HG03520 (cell line): ENCODE measurements at regions not wholly inside any gene's neighbourhood (a gene's known extent, or its start where the extent isn't known, plus 50 kb on each side); places are given as distances from the start of the nearest gene placed in this dataset.
A peak's percentile ranks its signal among the peaks of the same experiment; 100 is the strongest.

Experiments
- ATAC-seq: cut with Tn5 transposase; IDR thresholded peaks from one replicate; pipeline ENCODE4 v1.9.1; 2021; ENCODE audit warnings: mild to moderate bottlenecking, moderate library complexity; ENCODE audit not compliant: unreplicated experiment

DNA sequence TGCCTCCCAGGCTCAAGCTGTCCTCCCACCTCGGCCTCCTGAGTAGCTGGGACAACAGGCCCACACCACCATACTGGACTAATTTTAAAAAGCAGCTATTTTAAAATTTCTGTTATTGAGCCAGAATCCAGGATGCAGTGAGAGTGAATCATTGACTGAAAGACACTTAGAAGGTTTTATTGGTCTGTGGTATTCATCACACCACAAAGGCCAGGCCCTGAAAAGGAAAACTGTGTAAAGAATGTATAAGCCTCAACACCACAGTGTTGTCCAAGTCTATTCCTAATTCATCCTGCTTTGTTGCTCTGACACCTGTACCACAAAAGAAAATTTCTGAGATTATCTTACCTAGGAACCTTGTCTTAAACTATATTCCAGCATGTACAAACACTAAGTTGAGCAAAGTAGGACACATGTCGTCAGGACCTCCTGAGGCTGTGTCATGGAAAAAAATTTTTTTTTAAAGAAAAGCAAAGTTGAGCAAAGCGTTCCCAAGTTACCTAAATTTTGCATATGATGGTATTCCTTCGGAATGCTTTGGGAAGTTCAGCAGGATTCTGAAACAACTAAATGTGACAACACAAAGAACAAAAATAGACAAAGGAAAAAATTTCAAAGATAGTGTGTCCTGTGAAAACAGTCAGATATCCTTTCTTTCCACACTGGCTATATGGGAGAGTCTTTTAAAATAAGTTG lies 129.6 kb upstream of the MKLN1 start:
- ATAC-seq: no peak

GRCh38 chr7:131202451-131202850 lies 125.2 kb upstream of the MKLN1 start:
- ATAC-seq: no peak

GRCh38 chr7:131203291-131203976 lies 124.2 kb upstream of the MKLN1 start:
- ATAC-seq: no peak

DNA sequence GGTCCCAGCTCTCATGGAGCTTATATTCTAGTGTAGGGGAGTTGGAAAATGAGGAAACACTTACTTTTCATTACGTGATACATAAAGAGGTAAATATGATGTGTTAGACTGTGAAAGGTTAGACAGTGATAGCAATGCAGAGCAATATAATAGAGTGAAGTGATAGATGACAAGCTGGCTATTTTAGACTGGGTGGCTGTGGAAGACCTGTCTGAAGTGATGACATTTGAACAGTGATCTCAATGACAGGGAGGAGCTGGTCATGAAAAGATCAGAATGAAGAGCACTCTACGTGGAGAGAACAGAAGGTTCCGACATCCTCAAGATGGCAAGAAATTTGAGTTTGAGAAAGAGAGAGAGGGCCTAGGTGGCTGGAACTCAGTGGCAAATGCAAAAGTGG lies 118.9 kb upstream of the MKLN1 start:
- no peak for ATAC-seq

DNA sequence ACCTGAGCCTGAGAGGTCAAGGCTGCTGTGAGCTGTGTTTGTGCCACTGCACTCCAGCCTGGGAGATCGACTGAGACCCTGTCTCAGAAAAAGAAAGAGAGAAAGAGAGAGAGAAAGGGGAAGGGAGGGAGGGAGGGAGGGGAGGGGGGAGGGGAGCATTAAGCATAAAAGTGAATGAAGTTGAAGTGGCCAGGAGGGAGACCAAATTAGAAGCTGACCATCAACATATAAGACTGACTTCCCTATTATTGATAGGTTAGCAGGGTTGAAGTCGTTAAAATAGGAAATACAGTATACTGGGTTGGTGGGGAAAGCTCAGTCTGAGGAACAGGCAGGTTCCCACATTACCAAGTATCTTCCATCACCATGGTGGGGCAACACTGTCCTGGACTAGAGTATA lies 117.1 kb upstream of the MKLN1 start:
- ATAC-seq: no peak

- ATAC-seq: no peak
Measured at GRCh38 chr7:131211500-131211899, 116.2 kb upstream of the MKLN1 start.

DNA sequence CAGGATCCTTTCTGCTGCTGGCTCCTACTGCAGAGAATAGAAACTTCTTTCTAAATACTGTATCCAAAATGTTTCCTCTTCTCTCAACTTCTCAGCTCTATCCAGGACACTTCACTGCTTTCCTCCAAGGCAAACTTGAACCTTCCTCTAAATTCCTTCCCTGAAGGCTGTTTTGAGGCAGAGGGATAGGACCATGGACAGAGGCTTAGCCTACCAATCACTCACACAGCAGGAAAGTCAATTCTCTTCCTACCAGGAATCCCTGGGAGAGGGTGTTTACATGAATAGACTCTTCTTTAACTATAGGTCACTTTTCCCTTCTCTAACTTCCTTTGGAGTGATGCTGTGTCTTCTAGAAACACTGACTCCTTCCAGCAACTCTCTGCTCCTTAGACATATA lies 115.6 kb upstream of the MKLN1 start:
- ATAC-seq: no peak

GRCh38 chr7:131218727-131219128 lies 108.9 kb upstream of the MKLN1 start:
- peak; percentile 68 for ATAC-seq

GRCh38 chr7:131219312-131220041 lies 108.2 kb upstream of the MKLN1 start:
- no peak for ATAC-seq

GRCh38 chr7:131221061-131221460 lies 106.6 kb upstream of the MKLN1 start:
- no peak for ATAC-seq

DNA sequence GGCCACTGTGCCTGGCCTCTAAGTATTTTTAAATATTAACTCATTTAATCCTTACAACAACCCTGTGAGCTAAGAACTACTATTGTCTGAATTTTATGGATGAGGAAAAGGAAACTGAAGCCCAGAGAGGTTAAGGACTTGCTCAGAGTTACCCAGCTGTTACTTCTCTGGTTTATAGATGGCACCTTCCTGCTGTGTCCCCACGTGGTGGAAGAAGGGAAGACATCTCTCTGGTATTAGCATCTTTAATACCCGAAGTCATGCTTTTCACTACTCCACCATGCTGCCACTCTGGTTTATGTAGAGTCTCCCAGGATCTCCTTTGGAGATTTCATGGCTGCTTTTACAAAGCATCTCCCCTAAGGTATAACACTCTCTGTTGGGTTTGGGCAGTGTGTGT lies 105.5 kb upstream of the MKLN1 start:
- no peak for ATAC-seq

DNA sequence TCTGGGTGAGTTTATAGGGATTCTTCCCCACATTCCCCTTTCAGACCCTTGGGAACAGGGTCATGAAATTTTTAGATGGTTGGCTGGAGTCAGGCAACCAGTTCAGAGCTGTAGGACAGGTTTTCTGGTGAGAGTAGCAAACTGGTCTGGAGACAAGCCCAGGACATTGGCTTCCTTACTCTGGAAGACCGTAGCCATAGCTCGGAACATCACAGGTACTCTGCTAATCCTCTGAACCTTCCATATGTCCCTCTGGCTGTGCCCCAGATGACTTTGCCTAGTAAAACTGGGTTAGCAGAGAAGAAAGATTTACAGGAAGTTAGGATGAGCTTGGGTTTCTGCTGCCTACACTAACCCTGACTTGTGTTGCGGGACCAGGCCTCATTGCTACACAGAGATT lies 104.5 kb upstream of the MKLN1 start:
- no peak for ATAC-seq

GRCh38 chr7:131224996-131225395 lies 102.7 kb upstream of the MKLN1 start:
- no peak for ATAC-seq

DNA sequence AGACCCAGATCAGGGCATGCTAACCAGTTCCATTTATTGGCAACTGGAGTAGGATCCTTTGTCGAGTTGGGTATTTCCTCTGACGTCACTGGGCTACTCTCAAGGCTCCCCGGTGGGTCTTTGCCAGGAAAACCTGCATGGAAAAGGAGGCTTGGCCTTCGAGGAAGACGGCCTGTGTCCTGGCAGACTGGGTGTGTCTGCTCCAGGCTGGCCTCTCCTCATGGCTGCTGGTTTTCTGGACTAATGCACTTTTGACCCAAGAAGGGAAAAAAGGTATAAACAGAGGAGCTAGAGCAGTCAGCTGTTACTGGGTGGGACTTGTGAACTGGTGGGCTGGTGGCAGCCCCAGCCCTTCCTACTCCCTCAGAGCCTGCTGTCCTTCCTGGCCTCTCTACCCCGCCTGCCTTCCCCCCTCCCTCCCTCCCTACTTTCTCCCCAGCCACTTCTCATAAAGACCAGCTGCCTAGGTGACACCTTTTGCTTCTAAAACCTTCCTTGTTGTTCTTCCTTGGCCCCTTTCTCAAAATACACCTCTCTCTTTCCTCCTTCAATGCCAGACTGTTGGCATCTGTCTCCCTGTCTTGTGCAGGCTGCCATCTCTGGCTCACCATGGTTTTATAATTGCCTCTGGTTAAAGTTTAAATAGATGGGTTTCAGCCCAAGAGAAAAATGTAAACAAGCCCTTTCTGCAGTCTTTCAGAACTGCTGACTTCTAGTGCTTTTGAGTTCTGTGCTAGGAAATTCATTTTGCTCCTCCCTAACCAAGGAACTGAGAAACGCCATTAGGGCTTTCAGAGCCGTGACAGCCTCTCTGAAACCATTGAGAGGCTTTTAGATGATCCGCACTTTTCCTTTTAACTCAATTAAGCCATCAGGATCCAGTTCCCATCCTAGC lies 101.8 kb upstream of the MKLN1 start:
- ATAC-seq: no peak

DNA sequence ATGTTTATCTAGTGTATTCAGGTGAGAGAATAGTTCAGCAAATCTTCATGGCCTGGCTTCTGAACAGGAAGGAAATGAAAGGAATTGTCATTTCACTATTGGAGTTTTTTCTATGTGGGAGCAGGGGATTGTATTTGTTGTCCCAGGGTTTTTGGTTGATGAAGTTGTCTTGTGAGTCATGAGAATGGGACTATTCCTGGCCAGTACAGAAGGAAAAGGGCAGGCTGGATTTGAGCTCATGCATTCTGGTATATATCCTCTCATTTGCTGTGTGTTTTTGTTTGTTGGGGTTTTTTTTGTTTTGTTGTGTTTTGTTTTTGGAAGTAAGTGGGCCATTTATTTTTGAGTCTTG lies 101.2 kb upstream of the MKLN1 start:
- ATAC-seq: no peak

DNA sequence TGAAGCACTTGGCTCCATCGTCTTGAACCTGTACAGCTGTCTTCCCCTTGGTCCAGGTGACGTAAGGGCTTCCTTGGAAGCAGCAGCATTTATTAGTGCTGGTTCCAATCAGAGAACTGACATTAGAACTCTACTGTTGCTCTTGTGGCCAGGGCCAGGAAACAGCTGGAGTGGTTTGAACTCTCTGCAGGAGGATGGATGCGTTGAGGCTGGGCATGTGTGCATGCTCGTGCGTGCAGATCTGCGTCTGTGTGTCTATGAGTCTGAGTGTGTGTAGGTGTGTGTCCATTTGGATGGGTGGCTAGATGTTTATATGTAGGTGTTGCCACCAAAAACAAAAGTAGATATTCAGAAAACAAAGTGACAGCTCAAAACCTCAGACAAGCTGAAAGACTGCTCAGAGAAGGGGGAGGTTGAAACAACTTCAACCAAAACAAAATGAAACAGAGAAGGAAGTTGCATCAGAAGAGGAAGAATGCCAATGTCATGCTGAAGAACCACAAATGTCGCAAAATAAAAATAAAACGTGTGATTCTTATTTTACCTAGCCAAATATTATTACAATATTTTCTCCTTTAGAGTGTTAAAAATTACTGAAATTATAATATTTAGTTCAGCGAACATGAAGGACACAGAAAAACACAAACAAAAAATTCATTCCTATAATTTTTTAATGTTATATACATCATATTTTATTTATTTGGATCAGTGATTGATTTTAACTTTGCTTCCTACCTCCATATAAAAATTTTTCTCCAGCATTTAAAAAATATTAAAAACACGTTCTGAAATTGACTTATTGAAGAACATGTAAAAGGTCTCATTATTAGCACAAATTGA lies 96.1 kb upstream of the MKLN1 start:
- ATAC-seq: peak; percentile 78

DNA sequence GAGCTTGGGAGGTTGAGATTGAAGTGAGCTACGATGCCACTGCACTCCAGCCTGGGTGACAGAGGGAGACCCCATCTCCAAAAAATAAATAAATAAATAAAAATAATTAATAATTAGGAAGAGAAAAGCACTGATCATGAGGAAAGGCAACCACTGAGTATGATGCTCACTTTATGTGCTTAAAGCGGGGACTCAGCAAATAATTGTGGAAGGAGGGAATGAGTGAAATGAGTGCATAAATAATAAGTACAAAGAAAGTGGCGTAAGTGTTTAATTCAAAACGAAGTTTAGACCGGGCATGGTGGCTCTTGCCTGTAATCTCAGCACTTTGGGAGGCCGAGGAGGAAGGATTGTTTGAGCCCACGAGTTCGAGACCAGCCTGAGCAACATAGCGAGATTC lies 94.9 kb upstream of the MKLN1 start:
- no peak for ATAC-seq

GRCh38 chr7:131233193-131233592 lies 94.5 kb upstream of the MKLN1 start:
- ATAC-seq: no peak

GRCh38 chr7:131234719-131235488 lies 92.8 kb upstream of the MKLN1 start:
- ATAC-seq: no peak
